OCI-LY7 (cell line): ENCODE measurements at regions not wholly inside any gene's neighbourhood (a gene's known extent, or its start where the extent isn't known, plus 50 kb on each side); places are given as distances from the start of the nearest gene placed in this dataset.

ENCODE experiments used
- EZH2phosphoT487 ChIP-seq: fragments of 200-600 bp; sonication (generic); IDR thresholded peaks from 2 replicates; pipeline ENCODE4 v1.6.1; 2018; ENCODE audit warnings: low read depth, borderline replicate concordance, mild to moderate bottlenecking, mixed run types, antibody characterized with exemption, low read length, moderate library complexity, mixed read lengths
- TF ChIP-seq, protein P1 (sequence below): fragments of 200-600 bp; sonication (generic); conservative IDR thresholded peaks from 2 replicates; pipeline ENCODE4 v1.5.1; 2014; ENCODE audit warnings: mild to moderate bottlenecking, antibody characterized with exemption, low read length, moderate library complexity, mixed read lengths

DNA sequence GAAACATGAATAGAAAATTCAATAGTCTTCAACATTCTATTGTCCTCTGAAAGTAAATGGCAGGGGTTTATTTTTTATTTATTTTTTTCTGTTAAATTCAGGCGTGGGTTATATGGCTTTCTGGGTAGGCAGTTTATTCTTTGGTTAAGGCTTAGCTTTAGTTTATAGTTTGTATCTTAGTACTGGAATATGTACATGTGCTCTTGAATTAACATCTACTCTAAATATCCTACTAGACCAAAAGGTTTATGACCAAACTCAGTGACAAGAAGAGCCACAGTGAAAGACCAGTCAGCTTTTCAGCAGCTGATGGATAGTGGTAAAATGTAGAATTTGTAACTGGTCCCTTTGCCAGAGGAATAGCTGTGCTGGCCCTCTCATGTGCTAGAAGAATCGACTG is 62.0 kb upstream of the DAB2 start:
- TF ChIP-seq, protein P1, sequence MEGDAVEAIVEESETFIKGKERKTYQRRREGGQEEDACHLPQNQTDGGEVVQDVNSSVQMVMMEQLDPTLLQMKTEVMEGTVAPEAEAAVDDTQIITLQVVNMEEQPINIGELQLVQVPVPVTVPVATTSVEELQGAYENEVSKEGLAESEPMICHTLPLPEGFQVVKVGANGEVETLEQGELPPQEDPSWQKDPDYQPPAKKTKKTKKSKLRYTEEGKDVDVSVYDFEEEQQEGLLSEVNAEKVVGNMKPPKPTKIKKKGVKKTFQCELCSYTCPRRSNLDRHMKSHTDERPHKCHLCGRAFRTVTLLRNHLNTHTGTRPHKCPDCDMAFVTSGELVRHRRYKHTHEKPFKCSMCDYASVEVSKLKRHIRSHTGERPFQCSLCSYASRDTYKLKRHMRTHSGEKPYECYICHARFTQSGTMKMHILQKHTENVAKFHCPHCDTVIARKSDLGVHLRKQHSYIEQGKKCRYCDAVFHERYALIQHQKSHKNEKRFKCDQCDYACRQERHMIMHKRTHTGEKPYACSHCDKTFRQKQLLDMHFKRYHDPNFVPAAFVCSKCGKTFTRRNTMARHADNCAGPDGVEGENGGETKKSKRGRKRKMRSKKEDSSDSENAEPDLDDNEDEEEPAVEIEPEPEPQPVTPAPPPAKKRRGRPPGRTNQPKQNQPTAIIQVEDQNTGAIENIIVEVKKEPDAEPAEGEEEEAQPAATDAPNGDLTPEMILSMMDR = no peak
- TF ChIP-seq EZH2phosphoT487 = no peak
